BLaER1 treated with 17β-estradiol and CSF1 and Interleukin-3, amounts not matched to agents 10 nM and 100 nM (cell line): ENCODE measurements at regions not wholly inside any gene's neighbourhood (a gene's known extent, or its start where the extent isn't known, plus 50 kb on each side); places are given as distances from the start of the nearest gene placed in this dataset.
A peak's percentile ranks its signal among the peaks of the same experiment; 100 is the strongest.

Experiments
- H3K27ac ChIP-seq, 11 experiments: shearing (Covaris generic); formaldehyde crosslinking; 2 replicates each; pipeline ENCODE4 v1.8.1; 2022
- H3K27me3 ChIP-seq, 11 experiments: shearing (Covaris generic); formaldehyde crosslinking; 2 replicates each; pipeline ENCODE4 v1.8.1; 2022
- H3K36me3 ChIP-seq, 11 experiments: shearing (Covaris generic); formaldehyde crosslinking; 2 replicates each; pipeline ENCODE4 v1.8.1; 2022
- H3K4me1 ChIP-seq, 10 experiments: shearing (Covaris generic); formaldehyde crosslinking; 2 replicates each; pipeline ENCODE4 v1.8.1; 2022
- H3K4me2 ChIP-seq, 11 experiments: shearing (Covaris generic); formaldehyde crosslinking; 2 replicates each; pipeline ENCODE4 v1.8.1; 2022
- H3K4me3 ChIP-seq, 10 experiments: shearing (Covaris generic); formaldehyde crosslinking; 2 replicates each; pipeline ENCODE4 v1.8.1; 2022
- H3K9ac ChIP-seq, 11 experiments: shearing (Covaris generic); formaldehyde crosslinking; 2 replicates each; pipeline ENCODE4 v1.8.1; 2022
- H3K9me3 ChIP-seq, 11 experiments: shearing (Covaris generic); formaldehyde crosslinking; replicated peaks in 1 of 11; 2 replicates each; pipeline ENCODE4 v1.8.1; 2022
- H4K20me1 ChIP-seq, 11 experiments: shearing (Covaris generic); formaldehyde crosslinking; 2 replicates each; pipeline ENCODE4 v1.8.1; 2022
- Cebpa-rat ChIP-seq, 11 experiments: shearing (Covaris generic); IDR thresholded peaks; 2 replicates each; pipeline ENCODE4 v1.8.1; 2022

DNA sequence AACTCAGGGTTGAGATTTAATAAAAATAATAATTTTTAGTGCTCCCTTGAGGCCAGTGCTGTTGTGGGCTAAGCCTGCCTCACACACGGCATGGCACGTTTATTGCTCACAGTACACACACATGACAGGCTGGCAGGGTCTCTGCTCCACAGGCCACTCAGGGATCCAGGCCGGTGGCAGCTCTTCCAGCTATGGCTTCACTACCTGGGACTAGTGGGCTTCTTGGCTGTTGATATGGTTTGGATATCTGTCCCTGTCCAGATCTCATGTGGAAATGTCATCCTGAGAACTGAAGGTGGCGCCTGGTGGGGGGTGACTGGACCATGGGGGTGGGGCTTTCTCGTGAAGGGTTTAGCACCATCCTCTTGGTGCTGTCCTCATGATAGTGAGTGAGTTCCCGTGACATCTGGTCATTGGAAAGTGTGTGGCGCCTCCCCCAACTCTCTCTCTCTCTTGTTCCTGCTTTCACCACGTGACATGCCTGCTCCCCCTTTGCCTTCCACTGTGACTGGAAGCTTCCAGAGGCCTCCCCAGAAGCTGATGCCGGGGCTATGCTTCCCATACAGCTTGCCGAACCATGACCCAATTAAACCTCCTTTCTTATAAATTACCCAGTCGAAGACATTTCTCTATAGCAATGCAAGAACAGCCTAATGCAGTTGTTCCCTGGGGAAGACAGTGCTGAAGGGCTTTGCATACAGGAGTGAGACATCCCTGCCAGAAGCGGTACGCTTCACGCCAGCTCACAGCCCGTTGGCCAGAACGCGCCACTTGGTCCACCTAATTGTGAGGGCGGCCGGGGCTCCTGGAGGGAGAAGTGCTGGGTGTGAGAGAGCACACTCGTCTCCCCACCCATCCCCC lies 226.9 kb upstream of the C1orf174 start:
- no peak overlapping the region for H3K4me2 ChIP-seq
- peaks cover 23 to 41% (median 32%) of the 10 kb centered on the region in 11 experiments for H3K27me3 ChIP-seq

DNA sequence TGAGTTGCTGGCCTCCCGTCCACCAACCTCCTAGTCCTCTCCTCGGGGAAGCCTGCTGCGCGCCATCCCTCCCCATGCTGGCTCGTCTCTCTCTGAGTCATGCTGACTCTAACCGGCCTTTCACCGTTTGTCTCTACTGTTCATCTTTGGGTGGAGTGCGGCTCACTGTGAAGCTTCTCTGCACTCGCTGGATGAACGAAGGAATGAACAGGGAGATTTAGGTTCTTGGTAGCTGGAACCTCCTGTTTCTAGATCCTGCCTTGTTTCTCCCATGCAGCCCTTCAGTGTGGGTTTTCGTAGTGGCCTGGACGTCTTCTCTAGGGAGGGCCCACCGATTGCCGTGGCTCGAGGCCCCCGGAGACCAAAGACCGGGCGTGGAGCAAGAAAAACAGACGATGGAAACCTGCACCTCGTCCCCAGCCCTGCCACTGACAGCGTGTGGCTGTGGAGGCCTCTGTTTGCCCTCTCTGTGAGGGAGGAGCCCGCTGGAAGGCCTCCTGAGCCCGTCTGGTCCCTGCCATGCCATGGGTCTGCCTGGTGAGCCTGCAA lies 227.6 kb upstream of the C1orf174 start:
- Histone ChIP-seq H3K9me3 (no peaks in the 10 kb centered on the region), H3K4me3 (no peak overlapping the region), H4K20me1 (no peaks in the 10 kb centered on the region; a peak in 1 of 22 replicates), H3K9ac (no peak overlapping the region), H3K27ac (no peak overlapping the region), H3K4me1 (peaks cover 0 to 24% (median 12%) of the 10 kb centered on the region in 10 experiments; a peak in 10 of 20 replicates), H3K4me2 (no peak overlapping the region), H3K27me3 (peaks cover 23 to 41% (median 32%) of the 10 kb centered on the region in 11 experiments), H3K36me3 (no peaks in the 10 kb centered on the region)
- no peak for TF ChIP-seq Cebpa-rat (IDR thresholded peaks at IDR 0.05)

More for the DNA sequence above, 226.9 kb upstream of the C1orf174 start:
- Histone ChIP-seq H4K20me1 (no peaks in the 10 kb centered on the region; a peak in 1 of 22 replicates), H3K9ac (no peak overlapping the region), H3K9me3 (no peaks in the 10 kb centered on the region), H3K36me3 (no peaks in the 10 kb centered on the region), H3K4me3 (no peak overlapping the region), H3K27ac (no peak overlapping the region), H3K4me1 (peaks cover 0 to 24% (median 12%) of the 10 kb centered on the region in 10 experiments; a peak in 10 of 20 replicates)
- TF ChIP-seq Cebpa-rat (IDR thresholded peaks at IDR 0.05) = no peak

DNA sequence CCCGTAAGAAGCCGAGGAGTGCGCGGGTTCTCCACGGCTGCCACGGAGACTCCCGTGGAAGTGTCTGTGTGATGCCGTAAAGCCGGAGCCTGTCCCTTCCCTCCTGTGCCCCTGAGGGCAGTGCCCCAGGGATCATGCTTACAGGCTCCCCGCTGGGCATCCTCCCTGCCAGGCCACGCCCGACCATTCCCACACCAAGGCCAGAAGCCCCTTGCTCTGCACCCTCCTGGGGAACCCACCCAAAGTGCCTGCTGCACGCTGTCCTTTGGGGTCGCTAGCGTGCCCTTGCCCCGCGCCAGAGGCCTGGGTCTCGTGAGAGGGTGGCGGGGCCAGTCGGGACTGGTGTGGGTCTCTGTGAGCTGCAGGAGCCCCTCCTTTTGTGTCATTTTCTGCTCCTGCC lies 228.5 kb upstream of the C1orf174 start:
- Histone ChIP-seq H3K4me3 (no peak overlapping the region), H3K27me3 (peaks cover 23 to 41% (median 32%) of the 10 kb centered on the region in 11 experiments), H3K27ac (no peak overlapping the region), H3K4me1 (peaks cover 0 to 24% (median 12%) of the 10 kb centered on the region in 10 experiments; a peak in 10 of 20 replicates), H4K20me1 (no peaks in the 10 kb centered on the region; a peak in 1 of 22 replicates), H3K9ac (no peak overlapping the region), H3K4me2 (peak overlapping the region in 5 of 11 experiments; percentile 28 to 51 (median 46); a peak in 3 of 22 replicates), H3K36me3 (no peaks in the 10 kb centered on the region), H3K9me3 (no peaks in the 10 kb centered on the region)
- no peak for TF ChIP-seq Cebpa-rat (IDR thresholded peaks at IDR 0.05)

DNA sequence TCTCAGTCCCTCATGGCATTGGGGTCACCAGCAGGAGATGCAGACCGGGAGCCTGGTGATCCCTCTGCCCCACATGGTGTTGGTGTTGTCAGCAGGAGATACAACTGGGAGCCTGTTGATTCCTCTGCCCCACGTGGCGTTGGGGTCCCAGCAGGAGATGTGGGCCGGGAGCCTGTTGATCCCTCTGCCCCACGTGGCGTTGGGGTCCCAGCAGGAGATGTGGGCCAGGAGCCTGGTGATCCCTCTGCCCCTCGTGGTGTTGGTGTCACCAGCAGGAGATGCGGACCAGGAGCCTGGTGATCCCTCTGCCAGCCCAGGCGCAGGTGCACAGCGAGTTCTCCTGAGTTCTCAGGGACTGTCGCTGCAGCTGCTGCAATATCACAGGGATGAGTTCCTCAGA lies 229.6 kb upstream of the C1orf174 start:
- Histone ChIP-seq H4K20me1 (no peaks in the 10 kb centered on the region; a peak in 1 of 22 replicates), H3K36me3 (no peaks in the 10 kb centered on the region), H3K9me3 (0 out of 22 replicates have a peak, but pooled peaks cover 0 to under 1% (median 0%) of the 10 kb centered on the region in 11 experiments), H3K27ac (no peak overlapping the region), H3K27me3 (peaks cover 23 to 41% (median 32%) of the 10 kb centered on the region in 11 experiments), H3K9ac (no peak overlapping the region), H3K4me3 (no peak overlapping the region), H3K4me2 (peak overlapping the region in 7 of 11 experiments; percentile 17 to 51 (median 33); a peak in 10 of 22 replicates), H3K4me1 (peaks cover 0 to 24% (median 12%) of the 10 kb centered on the region in 10 experiments; a peak in 10 of 20 replicates)
- TF ChIP-seq Cebpa-rat (IDR thresholded peaks at IDR 0.05) = no peak

DNA sequence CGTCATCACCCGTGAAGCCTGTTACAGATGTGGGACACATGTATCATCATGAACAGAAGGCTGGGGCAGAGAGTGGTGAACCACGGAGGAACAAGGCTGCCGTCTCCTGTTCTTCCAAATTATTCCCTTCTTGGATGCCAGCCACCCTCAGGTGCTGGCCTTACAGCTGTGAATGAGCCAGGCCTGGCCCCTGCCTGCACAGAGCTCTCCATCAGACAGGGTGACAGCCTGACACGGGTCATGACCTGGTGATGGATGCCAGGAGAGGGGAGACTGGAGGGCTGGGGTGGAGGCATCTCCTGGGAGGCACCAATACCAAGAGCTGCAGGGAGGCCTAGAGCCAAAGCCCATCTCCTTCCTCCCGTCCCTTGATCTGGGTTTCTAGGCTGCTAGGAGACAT lies 230.0 kb upstream of the C1orf174 start:
- H3K4me2 ChIP-seq = peak overlapping the region in 7 of 11 experiments; percentile 17 to 51 (median 33); a peak in 10 of 22 replicates
- no peaks in the 10 kb centered on the region for H3K36me3 ChIP-seq
- no peak overlapping the region for H3K9ac ChIP-seq
- no peak overlapping the region for H3K4me3 ChIP-seq
- H3K9me3 ChIP-seq = peaks cover 0 to 4% (median under 1%) of the 10 kb centered on the region in 11 experiments; a peak in 5 of 22 replicates
- no peak for TF ChIP-seq Cebpa-rat (IDR thresholded peaks at IDR 0.05)
- peaks cover 0 to 24% (median 12%) of the 10 kb centered on the region in 10 experiments; a peak in 10 of 20 replicates for H3K4me1 ChIP-seq
- H4K20me1 ChIP-seq = no peaks in the 10 kb centered on the region; a peak in 1 of 22 replicates
- H3K27ac ChIP-seq = no peak overlapping the region
- H3K27me3 ChIP-seq = peaks cover 23 to 41% (median 32%) of the 10 kb centered on the region in 11 experiments

DNA sequence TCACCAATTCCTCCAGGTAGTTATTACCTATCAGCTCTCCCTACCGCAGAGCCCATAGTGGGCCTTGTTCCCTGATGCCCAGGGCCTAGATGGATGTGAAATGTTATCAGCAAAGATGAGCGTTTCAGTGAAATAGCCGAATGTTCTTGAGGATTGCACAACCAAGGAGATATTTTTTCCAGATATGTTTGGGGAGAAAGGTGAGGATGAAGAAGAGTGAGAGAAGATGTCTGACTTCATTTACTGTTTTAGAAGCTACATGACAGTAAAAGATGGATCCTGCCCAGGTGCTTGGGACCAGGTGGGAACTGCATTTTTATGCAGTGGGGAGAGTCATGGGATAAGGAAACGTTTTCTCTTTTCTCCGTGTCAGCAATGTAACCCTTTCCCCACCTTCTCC lies 231.7 kb upstream of the C1orf174 start:
- H3K27me3 ChIP-seq = peaks cover 23 to 41% (median 32%) of the 10 kb centered on the region in 11 experiments
- H3K9ac ChIP-seq = no peak overlapping the region
- H3K4me2 ChIP-seq = no peak overlapping the region
- no peak overlapping the region for H3K27ac ChIP-seq
- TF ChIP-seq Cebpa-rat (IDR thresholded peaks at IDR 0.05) = peak in 1 of 11 experiments; percentile 31; a peak in 1 of 22 replicates
- H4K20me1 ChIP-seq = no peaks in the 10 kb centered on the region; a peak in 1 of 22 replicates
- peaks cover 0 to 24% (median 12%) of the 10 kb centered on the region in 10 experiments; a peak in 10 of 20 replicates for H3K4me1 ChIP-seq
- peaks cover 12 to 20% (median 17%) of the 10 kb centered on the region in 11 experiments; a peak in 21 of 22 replicates for H3K9me3 ChIP-seq
- no peaks in the 10 kb centered on the region for H3K36me3 ChIP-seq
- H3K4me3 ChIP-seq = no peak overlapping the region

DNA sequence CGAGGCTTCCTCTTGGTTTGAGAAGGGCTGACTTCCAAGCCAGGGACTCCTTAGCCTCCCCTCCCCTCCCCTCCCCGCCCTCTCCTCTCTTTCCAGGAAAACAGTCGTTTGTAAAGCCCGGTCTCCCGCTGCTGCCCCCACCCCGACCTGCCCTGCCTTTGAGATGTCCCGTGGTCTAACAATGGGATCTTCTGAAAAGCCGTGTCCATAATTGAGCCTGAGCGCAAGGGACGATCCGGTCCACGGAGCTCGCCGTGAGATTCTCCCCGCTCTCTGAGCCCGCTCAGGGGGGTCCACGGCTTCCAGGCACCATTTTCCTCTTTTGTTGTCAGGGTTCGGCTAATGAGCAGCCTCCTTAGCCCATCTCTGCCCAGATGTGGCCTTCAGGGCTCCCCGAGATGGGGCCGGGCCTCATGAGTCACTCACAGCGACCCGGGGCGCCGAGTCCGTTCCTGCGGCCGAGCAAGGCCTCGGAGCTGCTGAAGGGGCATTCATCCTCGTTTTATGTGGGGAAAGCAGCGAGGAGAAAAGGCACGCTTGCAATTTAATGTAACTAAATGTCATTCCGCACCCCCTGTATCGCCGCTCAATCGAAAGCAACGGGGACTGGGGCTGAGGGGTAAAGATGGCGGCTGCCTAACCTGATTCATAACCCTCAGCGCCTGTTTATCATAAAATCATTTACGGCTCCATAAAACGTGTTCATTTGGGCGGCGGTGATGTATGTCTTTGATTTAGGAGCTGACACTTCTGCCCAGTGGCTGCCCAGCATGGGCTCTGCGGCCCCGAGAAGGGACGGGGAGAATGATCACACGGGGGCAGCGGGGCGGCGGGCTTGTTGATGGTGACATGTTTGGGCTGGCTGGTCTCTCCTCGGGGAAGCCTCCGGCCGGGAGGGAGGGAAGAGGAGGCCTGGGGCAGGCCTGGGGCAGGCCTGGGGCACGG lies 232.6 kb upstream of the C1orf174 start:
- Histone ChIP-seq H3K9ac (no peak overlapping the region), H3K4me1 (peaks cover 0 to 24% (median 12%) of the 10 kb centered on the region in 10 experiments; a peak in 10 of 20 replicates), H3K9me3 (peaks cover 19 to 29% (median 21%) of the 10 kb centered on the region in 11 experiments; a peak in 21 of 22 replicates), H3K36me3 (no peaks in the 10 kb centered on the region), H3K4me2 (no peak overlapping the region), H3K27ac (no peak overlapping the region), H4K20me1 (no peaks in the 10 kb centered on the region; a peak in 1 of 22 replicates), H3K4me3 (no peak overlapping the region), H3K27me3 (peaks cover 23 to 40% (median 31%) of the 10 kb centered on the region in 11 experiments)
- no peak for TF ChIP-seq Cebpa-rat (IDR thresholded peaks at IDR 0.05)

DNA sequence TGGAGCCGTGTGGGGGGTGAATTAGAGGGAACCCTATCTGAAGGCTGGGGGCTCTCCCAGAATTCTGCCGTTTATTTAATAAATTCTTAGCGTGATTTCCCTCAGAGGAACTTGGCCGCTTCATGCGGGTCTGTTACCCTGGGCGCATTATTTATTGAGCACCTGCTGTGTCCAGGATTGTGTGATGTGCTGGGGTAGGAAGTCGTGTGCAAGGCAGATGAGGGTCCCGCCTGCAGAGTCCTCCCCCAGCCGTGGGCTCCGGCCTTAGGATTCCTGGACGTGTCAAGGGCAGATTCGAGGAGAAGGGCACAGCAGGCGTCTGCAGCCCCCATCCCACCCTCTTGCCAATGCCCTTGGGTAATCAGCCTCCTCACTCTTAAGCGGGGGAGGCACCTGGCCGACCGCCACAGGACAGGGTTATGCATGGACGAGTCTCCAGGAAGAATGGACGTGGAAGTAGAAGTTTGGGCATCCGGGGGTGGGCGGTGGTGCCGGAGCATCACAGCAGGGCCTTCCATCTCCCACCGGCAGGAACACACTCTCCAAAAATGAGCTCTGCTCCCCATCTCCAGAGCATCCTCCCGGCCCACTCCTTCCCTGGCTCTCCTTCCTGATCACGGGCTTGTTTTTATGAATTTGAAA lies 233.3 kb upstream of the C1orf174 start:
- peaks cover 21 to 38% (median 26%) of the 10 kb centered on the region in 11 experiments for H3K27me3 ChIP-seq
- H3K4me1 ChIP-seq = peaks cover under 1 to 32% (median 18%) of the 10 kb centered on the region in 10 experiments; a peak in 18 of 20 replicates
- no peaks in the 10 kb centered on the region for H4K20me1 ChIP-seq
- peaks cover 19 to 29% (median 23%) of the 10 kb centered on the region in 11 experiments; a peak in 21 of 22 replicates for H3K9me3 ChIP-seq
- no peak overlapping the region for H3K9ac ChIP-seq
- H3K27ac ChIP-seq = no peak overlapping the region
- no peak overlapping the region for H3K4me3 ChIP-seq
- H3K4me2 ChIP-seq = no peak overlapping the region
- TF ChIP-seq Cebpa-rat (IDR thresholded peaks at IDR 0.05) = no peak
- no peaks in the 10 kb centered on the region for H3K36me3 ChIP-seq
